GM21576 (cell line): ENCODE measurements at regions not wholly inside any gene's neighbourhood (a gene's known extent, or its start where the extent isn't known, plus 50 kb on each side); places are given as distances from the start of the nearest gene placed in this dataset.

Source experiments
- ATAC-seq: cut with Tn5 transposase; IDR thresholded peaks from one replicate; pipeline ENCODE4 v1.9.1; 2021; ENCODE audit warnings: mild to moderate bottlenecking, moderate library complexity; ENCODE audit not compliant: unreplicated experiment

GRCh38 chr6:169165561-169166300, 87.9 kb downstream of the THBS2 start:
- ATAC-seq, result no peak

DNA sequence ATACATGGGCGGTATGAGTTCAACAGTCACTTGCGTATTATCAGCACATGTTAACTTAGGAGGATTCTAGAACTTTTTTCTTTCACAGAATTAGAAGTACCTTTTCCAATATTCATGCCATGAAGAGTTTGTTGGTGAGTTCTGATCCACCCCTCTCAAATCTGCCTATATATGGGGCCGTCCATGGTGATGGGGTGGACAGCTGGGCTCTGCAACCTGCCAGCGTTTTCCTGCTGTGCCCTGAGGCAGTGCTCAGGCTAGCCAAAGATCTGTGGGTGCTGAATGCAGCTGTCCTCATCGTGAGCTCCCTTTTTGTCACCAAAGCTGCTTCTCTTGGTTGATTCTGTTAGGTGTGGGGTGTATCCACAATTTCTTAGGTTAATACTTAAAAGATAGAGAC, 88.7 kb downstream of the THBS2 start:
- ATAC-seq, result no peak

DNA sequence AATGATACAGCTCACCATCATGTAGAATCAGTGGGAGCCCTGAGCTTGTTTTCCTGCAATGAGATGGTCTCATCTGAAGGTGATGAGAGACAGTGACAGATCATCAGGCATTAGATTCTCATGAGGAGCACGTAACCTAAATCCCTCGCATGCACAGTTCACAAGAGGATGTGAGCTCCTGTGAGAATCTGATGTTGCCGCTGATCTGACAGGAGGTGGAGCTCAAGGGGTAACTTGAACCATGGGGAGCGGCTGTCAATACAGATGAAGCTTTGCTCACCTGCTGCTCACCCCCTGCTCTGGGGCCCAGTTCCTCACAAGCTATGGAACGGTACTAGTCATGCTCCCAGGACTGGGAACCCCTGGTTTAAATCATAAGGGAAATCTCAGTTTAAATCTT, 89.2 kb downstream of the THBS2 start:
- no peak for ATAC-seq

- no peak for ATAC-seq
Measured at GRCh38 chr6:169163411-169163901, 90.2 kb downstream of the THBS2 start.

DNA sequence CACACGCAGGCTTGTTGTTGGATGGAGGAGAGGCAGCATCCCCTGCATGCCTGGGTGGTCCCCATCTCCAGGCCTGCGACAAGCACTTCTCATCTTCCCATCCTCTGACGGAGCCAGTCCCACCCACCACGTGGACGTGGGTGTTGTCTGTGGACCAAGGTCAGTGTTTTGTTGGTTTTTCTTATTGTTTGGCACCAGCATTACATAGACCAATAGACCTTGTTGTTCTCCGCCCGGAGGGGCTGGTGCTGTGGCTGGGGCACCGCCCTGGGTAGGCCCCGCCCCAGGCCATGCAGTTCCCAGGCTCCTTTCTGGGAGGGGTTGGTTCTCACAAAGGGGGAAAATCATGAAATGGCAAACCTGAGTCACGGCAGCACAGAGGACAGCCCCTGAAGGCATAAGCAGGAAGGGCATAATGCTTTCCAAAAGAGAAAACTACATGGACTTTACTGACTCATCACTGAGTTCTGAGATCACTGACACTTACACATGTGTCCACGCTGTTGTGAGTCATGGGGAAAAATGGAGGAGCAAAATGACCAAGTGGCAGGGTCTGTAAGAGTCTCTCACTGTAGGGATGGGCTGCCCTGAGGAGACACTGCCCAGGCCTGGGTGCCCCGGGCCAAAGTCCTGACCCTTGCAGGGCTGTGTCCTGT, 90.8 kb downstream of the THBS2 start:
- no peak for ATAC-seq

DNA sequence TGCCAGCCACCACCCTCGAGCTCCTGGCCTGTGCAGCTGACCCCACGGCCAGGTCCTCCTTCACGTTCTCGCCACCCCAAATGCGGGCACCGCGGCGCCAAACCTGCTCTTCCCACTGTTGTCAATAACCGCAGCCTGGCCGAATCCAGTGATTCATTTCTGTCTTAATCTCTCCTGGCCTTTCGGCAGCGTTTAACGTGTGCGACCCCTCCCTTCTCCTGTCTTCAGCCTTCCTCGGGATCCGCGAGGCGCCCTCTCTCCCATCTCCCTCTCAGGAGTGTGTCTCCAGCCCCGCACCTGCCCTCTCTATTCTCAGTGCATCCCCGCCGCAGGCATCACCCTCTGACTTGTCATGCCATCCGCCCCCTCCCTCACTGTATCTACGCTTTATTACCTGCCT, 91.4 kb downstream of the THBS2 start:
- ATAC-seq, result no peak

DNA sequence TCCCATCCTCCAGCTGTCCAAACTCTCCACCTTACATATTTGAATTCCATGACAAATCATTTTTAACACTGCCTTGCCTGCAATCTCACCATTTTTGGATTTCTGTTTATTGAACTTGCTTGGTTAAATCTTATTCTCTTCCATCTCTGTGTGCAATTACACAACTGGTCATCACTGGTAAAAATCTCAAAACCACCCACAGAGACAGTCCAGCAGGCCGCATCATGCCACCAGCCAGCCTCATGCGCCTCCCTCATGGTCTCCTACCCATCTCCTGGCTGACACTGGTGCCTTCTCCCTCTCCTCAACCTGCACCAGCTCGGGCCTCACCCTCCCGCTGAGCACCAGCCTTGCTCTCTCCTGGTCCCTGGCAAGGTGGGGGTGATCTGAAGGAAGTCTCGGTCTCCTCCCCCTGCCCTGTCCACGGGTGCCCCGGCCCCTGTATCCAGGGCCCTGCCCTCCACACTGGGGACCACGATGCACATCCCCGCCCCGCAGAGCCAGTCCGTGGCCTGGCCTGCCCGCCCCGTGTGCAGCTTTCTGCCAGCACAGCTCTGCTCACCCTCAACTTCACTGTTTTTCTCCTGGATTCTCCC, 92.0 kb downstream of the THBS2 start:
- ATAC-seq, result no peak

DNA sequence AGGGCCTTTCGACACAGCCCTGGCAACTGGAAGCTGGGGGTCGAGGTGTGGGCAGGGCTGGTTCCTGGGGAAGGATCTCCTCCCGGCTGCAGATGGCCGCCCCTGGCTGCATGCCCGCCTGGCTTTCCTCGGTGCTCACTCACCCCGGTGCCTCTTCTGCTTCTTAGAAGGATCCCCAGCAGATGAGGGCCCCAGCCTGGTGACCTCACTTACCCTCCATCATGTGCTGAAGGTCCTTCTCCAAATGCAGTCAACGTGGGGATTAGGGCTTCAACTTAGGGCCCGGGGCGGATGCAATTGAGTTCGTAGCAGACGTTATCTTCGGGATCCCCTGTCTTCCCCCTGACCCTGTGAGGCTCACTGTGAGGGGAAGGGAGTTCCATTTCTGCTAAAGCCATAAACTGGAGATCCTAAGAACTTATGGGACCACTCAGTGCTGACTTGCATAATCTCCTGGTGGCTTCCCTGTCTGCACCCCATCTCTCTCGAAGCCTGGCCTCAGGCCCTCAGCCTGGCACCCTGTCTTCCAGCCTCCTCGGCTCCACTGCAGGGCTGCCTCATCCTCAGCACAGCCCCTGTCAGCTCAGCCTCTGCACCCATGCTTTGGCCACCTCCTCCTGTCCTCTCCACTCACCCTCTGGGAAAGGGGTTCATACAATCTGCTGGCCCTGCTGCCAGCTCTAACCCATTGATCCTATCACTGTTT, 92.6 kb downstream of the THBS2 start:
- no peak for ATAC-seq

GRCh38 chr6:169160091-169160854, 93.4 kb downstream of the THBS2 start:
- ATAC-seq, result no peak

GRCh38 chr6:169159331-169159730, 94.3 kb downstream of the THBS2 start:
- ATAC-seq, result no peak

DNA sequence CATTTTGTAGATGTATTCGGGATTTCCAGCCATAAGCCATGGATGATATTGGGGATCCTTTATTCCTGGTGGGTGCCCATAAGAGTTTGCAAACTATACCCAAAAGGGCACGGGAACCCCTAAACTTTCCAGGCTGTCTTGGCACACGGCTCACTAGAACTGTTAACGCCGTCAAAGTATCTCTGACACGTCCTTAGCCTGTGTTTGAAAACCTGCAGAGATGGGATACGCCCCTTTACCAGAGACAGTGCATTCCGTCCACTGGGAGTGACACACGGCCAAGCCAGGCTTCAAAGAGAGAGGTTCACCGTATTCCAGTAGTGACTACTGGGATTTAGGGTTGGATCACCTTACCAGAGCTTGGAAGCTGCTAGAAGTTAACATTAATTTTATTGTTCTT, 95.0 kb downstream of the THBS2 start:
- ATAC-seq, result no peak

GRCh38 chr6:169158174-169158573, 95.5 kb downstream of the THBS2 start:
- no peak for ATAC-seq

GRCh38 chr6:169157197-169158148, 96.2 kb downstream of the THBS2 start:
- ATAC-seq, result no peak

DNA sequence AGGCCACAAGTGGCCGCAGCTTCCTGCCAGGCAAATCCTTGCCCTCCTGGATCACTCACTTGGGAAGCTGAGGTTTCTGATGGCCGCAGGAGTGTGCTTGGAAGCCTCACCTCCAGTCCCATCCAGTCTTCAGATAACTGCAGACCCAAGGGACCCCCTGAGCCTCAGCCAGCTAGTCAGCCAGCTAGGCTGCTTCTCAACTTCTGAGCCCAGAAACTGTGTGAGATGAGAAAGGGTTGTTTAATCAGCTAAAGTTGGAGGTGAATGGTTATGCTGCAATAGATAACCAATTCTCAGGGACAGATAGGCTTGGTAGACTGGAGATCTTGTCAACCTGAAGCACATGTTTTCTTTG, 96.9 kb downstream of the THBS2 start:
- no peak for ATAC-seq

GRCh38 chr6:169156108-169156792, 97.4 kb downstream of the THBS2 start:
- ATAC-seq, result no peak

GRCh38 chr6:169155481-169155880, 98.2 kb downstream of the THBS2 start:
- no peak for ATAC-seq

GRCh38 chr6:169153401-169153800, 100.2 kb downstream of the THBS2 start:
- ATAC-seq, result no peak

DNA sequence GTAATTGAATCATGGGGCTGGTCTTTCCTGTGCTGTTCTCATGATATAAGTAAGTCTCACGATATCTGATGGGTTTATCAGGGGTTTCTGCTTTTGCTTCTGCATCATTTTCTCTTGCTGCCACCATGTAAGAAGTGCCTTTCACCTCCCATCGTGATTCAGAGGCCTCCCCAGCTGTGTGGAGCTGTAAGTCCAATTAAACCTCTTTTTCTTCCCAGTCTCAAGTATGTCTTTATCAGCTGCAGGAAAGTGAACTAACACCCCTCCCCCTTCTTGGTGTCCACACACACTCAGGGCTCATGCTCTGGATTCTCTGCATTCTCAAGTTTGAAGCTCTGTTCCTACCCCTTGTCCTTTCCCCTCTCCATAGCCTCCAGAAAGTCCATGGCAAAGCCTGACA, 107.1 kb downstream of the THBS2 start:
- no peak for ATAC-seq

DNA sequence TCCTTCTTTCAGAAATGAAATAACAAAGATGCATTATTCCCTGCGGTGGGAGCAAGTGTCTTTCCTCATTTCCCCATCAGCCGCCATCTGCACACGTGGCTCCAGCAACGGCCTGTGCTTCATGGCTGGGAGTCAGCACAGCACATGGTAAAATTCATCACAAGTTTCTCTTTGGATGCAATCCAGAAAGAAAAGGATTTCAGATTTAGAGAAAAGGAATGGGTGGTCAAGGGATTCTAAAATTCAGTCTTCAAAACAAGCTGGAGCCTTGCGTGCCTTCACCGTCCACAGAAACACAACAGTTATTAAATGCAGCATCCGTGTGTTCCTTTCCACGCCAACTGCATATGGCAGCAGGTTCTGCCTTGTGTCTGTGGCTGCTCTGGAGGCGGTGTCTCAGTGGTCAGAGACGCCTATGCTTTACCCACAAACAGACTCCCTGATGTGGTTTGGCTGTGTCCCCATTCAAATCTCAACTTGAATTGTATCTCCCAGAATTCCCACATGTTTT, 107.6 kb downstream of the THBS2 start:
- no peak for ATAC-seq
